NCI-H345 treated with DMSO at 0.1 percent for 48 hours (cell line): ENCODE measurements at regions not wholly inside any gene's neighbourhood (a gene's known extent, or its start where the extent isn't known, plus 50 kb on each side); places are given as distances from the start of the nearest gene placed in this dataset.

Source experiments
- DNase-seq: peaks from one replicate; lab custom pipeline; 2025; ENCODE audit not compliant: unreplicated experiment; lab: John Stamatoyannopoulos, UW

DNA sequence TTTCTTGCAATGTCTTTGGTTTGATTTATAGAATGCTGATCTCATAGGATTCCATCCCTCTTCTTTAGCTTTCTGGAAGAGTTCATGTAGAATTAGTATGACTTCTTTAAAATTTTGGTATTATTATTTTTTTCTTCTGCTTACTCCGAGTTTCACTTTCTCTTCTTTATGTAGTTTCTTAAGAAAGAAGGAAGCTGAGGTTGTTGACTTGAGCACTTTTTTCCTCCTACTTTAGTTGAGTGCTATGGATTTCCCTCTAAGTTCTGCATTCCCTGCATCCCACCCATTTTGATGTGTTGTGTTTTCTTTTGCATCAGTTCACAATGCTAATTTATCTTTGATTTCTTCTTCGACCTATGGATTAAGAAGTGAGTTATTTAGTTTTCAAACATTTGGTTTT is 78.9 kb upstream of the SPRED2 start:
- no peak for DNase-seq

DNA sequence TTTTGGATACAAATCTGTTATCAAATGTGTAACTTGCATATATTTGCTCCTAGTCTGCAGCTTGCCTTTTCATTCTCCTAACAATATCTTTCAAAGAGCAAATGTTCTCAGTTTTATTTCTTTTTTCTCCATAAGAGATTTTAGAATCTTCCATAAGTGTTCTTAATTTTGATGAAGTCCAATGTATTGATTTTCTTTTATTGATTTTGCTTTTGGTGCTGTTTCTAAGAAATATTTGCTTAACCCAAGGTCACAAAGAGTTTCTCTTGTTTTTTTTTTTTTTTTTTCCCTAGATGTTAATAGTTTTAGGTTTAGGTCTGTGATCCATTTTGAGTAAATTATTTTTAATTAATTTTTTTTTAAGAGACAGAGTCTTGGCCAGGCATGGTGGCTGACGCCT is 75.8 kb upstream of the SPRED2 start:
- no peak for DNase-seq

DNA sequence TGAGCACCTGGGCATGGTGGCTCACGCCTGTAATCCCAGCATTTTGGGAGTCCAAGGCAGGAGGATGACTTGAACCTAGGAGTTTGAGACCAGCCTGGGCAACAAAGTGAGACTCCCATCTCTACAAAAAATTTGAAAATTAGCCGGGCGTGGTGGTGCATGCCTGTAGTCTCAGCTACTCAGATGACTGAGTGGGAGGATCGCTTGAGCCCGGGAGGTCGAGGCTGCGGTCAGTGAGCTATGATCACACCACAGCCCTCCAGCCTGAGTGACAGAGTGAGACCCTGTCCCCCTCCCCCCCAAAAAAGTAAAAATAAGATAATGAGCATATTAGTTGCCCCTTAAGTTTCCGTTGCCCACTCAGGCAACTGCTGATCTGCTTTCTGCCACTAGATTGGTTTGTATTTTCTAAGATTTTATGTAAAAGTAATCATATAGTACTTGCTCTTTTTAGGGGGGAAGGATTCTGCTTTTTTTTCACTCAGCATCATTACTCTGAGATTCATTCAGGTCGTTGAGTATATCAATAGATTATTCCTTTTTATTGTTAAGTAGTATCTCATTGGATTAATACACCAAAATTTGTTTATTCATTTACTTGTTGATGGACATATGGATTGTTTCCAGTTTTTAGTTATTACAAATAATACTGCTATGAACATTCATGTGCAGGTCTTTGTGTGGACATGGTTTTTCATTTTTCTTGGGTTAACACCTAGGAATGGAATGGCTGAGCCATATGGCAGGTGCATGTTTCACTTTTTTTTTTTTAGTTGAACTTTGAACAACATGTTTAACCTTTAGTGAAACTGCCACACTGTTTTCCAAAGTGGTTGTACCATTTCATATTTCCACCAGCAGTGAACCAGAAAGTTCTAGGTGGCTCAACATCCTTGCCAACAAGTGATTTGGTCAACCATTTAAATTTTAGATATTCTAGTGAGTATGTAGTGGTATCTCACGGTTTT is 75.0 kb upstream of the SPRED2 start:
- no peak for DNase-seq

DNA sequence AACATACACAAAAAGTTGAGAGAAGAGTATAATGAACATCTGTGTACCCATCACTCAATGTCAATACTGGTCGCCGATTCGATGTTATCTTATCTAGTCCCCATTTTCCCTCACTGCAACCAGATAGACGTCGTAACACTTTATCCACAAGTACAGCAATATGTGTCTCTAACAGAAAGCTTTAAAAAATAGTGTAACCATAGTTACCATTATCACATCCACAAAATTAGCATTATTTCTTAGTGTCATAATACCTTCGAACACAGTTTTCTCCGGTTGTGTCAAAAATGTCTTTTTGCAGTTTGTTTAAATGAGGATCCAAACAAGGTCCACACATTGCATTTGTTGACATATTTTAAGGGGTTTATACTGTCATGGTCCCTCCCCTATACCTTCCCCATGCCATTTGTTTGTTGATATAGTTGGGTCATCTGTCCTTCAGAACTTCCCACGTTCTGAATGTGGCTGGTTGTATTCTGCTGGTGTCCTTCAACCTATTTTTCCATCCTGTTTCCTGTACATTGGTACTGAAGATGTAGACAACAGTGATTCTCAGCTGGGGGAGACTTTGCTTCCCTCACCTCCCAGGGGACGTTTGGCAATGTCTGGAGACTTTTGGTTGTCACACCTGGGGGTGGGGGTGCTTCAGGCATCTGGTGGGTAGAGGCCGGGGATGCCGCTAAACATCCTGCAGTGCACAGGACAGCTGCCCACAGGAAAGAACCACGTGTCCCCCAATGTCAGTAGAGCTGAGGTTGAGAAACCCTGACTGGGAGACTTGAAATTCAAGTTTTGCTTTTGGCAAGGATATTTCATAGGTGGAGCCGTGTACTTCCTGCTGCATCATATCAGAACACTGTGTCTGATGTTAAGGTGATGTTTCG is 72.7 kb upstream of the SPRED2 start:
- DNase-seq: no peak

DNA sequence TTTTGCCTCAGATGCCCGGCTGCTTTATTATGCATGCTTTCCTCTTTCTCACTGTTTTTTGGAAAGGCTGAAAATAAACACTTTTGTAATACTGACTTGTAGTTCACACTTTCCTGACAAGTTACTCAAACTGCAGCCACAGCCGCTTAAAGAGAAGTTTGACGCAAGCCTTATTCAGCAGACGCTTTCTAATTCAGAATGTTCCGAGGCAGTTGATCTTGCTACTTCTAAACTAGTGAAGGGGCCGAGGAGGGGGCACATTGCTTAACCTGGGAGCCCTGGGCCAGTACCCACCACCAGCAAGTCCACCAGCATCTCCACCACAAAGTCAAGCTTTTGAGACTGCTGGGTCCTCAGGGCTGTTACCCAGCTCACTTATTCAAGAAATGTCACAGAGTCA is 71.8 kb upstream of the SPRED2 start:
- no peak for DNase-seq

- no peak for DNase-seq
These were observed 71.3 kb upstream of the SPRED2 start for GRCh38 chr2:65503746-65504145.

GRCh38 chr2:65501836-65502235 is 69.4 kb upstream of the SPRED2 start:
- no peak for DNase-seq

DNA sequence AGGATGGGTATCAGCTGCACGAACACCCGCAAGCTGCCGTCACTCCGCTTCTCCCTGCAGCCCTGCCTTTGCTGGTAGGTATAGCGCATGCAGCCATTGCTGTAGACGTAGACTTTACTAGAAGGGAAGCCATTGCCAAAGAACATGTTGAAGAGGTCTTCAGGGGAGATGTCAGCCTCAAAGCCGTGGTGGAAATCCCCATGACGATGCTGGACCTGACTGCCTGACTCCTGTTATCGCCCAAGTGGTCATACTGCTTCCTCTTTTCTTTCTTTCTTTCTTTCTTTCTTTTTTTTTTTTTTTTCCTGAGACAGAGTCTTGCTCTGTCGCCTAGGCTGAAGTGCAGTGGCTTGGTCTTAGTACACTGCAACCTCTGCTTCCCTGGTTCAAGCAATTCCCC is 68.7 kb upstream of the SPRED2 start:
- no peak for DNase-seq

DNA sequence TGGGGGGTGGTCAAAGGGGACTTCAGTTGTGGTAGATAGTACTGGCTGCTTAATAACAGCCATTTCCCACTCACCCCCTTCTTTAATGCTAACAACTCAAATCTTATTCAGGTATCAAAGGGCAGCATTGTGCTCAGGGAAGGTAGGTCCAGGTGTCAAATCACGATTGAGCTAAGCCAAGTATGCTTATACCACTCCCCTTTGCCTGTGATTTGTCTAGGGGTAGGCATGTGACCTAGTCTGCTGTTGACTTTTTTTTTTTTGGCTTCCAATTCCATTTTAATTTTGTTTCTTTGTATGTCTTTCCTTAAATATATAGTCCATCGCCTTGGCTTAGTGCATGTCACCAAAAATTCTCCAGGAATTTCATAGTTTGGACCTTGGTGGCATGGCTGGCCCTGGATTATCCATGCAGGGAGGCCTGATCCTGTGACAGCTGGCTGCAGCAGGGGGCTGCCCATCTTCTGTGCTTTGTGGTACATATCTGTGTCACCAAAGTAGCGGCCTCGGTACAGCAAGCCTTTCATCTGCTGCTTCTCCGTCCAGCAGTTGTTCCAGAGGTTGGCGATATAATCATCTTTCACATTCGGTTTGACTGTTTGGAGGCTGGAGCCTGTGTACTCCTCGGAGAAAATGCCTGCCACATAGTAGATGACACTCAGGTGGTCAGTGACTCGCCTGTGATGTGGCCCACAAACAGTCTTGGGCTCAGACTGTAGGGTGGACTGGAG is 68.1 kb upstream of the SPRED2 start:
- DNase-seq: no peak

DNA sequence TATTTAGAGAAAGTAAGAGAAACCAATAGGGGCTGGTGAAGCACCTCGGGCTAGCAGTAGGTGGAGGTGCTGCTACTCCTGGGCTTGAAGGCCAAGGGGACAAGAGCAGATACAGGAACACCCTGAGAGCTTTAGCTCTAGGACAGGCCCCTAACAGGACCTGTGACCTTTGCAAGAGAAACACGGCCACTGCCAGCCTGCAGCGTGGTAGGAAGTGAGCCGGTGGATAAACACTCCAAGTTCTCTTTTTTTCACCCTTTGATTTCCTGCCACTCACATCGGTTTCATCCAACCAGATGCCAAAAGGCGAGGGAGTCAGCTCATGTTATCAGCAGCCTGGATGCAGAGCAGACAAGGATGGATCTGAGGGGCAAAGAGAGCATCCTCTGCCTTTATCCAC is 66.8 kb upstream of the SPRED2 start:
- DNase-seq: no peak

- no peak for DNase-seq
These were observed 66.0 kb upstream of the SPRED2 start for GRCh38 chr2:65498396-65498795.

DNA sequence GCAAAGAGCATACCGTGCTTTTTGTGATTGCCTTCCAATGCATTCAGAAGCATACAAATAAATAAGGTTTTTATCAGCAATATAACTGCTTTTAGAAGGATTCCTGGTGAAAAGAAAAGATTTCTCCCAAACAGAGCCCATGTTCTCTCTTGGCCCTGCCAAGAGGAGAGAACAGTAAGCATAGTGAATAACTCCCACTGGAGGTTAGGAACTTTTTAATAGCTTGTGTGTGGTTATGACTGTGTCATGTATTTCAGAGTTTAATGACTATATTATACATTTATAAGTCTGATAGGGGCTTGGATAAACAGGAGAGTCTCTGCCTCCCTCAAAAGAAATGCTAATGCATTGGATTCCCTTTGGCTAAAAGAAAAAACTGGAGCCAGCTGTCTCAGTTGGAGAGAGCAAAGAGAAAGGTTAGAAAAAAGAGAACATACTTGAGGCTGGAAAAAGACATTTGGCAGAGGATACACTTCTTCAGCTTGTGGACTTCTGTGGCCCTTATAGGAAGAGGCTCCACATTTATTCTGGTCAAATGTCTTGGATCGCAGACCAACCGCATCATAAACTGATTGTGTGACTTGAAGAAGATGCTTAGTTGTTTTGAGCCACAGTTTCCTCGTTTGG is 63.0 kb upstream of the SPRED2 start:
- no peak for DNase-seq

DNA sequence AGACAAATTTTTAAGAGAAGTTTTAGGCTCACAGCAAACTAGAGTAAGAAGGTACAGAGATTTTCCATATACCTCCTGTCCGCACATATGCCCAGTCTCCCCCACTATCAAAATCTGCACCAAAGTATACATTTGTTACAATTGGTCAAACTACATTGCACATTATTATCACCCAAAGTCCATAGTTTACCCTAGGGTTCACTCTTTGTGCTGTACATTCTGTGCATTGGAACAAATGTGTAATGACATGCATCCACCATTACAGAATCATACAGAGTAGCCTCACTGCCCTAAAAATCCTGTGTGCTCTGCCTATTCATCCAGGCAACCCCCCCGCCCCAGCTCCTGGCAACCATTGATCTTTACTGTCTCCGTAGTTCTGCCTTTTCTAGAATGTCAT is 61.7 kb upstream of the SPRED2 start:
- no peak for DNase-seq

DNA sequence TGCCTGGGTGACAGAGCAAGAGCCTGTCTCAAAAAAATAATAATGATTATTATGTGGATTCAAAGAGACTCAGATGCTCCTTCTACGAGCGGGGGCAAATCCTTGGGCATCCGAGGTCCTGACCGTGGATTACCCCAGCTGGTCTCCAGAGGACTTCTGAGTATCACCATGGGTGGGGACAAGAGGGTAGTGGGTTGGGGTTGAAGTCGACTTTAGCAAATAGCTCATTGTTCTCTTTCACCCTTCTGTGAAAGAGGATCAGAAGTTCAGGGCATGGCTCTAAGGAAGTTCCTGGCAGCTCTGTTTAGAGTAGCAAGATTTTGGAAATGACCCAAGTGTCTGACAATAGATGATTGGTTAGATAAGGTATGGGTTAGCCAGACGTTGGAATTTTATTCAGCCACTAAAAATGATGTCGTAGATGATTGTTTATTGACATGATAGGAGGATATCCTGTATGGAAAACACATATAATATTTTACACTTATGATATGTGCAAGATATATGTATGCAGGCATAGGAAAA is 59.0 kb upstream of the SPRED2 start:
- DNase-seq: no peak

- DNase-seq: no peak
These were observed 57.8 kb upstream of the SPRED2 start for GRCh38 chr2:65490222-65490621.

GRCh38 chr2:65489269-65489668 is 56.9 kb upstream of the SPRED2 start:
- DNase-seq: no peak

GRCh38 chr2:65488527-65488926 is 56.1 kb upstream of the SPRED2 start:
- DNase-seq: no peak

- DNase-seq: no peak
These were observed 55.0 kb upstream of the SPRED2 start for GRCh38 chr2:65487404-65487803.

DNA sequence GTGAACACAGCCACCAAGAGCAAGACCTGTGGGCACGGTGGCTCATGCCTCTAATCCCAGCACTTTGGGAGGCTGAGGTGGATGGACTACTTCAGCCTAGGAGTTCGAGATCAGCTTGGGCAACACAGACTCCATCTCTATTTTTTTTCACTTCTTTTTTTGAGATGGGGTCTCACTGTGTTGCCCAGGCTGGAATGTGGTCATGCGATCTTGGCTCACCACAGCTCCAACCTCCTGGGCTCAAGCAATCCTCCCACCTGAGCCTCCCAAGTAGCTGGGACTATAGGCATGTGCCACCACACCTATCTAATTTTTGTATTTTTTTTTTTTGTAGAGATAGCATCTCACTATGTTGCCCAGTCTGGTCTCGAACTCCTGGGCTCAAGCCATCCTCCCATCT is 54.4 kb upstream of the SPRED2 start:
- DNase-seq: no peak

GRCh38 chr2:65486282-65486681 is 53.9 kb upstream of the SPRED2 start:
- DNase-seq: no peak

GRCh38 chr2:65485839-65486238 is 53.4 kb upstream of the SPRED2 start:
- DNase-seq: no peak
